GM10266 (cell line): ENCODE measurements at regions not wholly inside any gene's neighbourhood (a gene's known extent, or its start where the extent isn't known, plus 50 kb on each side); places are given as distances from the start of the nearest gene placed in this dataset.

Experiments
- DNase-seq: peaks from one replicate; pipeline ENCODE4 v3.0.0; 2012; ENCODE audit errors: extremely low spot score
- TF ChIP-seq, protein P1 (sequence below): IDR thresholded peaks from 2 replicates; pipeline ENCODE4 v1.5.1; 2012; ENCODE audit warnings: mild to moderate bottlenecking, low read depth; ENCODE audit not compliant: control insufficient read depth, insufficient read depth; ENCODE audit errors: missing control alignments

DNA sequence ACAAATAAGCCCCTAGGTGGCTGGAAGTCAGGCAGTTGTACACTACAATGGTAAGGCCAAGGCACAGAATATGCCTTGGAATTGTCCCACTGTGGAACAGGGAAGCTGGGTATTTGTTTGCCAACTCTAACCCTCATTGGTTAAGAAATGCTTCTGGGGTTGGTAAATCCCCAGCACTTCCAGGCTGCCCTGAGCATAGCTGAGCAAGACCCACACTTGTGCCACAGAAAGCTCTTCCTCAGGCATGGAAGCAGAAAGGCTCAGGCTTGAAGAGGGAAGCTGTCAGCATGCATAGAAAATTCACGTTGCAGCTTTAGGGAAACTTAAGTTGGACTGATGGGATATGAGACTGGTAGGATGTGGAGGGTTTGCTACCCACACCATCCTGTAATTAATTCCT is 86.9 kb upstream of the PLCL2 start:
- no peak for DNase-seq
- TF ChIP-seq, protein P1, sequence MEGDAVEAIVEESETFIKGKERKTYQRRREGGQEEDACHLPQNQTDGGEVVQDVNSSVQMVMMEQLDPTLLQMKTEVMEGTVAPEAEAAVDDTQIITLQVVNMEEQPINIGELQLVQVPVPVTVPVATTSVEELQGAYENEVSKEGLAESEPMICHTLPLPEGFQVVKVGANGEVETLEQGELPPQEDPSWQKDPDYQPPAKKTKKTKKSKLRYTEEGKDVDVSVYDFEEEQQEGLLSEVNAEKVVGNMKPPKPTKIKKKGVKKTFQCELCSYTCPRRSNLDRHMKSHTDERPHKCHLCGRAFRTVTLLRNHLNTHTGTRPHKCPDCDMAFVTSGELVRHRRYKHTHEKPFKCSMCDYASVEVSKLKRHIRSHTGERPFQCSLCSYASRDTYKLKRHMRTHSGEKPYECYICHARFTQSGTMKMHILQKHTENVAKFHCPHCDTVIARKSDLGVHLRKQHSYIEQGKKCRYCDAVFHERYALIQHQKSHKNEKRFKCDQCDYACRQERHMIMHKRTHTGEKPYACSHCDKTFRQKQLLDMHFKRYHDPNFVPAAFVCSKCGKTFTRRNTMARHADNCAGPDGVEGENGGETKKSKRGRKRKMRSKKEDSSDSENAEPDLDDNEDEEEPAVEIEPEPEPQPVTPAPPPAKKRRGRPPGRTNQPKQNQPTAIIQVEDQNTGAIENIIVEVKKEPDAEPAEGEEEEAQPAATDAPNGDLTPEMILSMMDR = no peak

- no peak for DNase-seq
- TF ChIP-seq, protein P1 = no peak
Measured at GRCh38 chr3:16798738-16799137, 86.0 kb upstream of the PLCL2 start.

- no peak for DNase-seq
- TF ChIP-seq, protein P1 = no peak
Measured at GRCh38 chr3:16800361-16800760, 84.4 kb upstream of the PLCL2 start.

DNA sequence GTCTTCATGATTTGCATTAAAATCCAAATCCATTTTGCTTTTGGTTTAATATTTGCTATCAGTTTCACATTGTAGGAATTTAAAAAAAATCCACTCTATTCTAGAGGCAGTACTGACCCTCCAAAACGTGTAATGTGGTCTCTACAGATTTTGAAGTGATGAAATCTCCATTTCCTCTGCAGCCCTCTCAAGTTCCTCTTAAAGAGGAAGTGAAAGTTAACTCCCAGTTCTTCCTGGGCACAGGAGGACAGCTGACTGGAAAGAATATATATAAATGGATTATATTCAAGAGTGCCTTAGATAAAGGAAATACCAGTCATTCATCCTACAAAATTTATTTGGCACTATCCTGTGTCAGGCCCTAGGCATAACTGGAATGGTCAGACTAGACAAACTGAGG is 83.5 kb upstream of the PLCL2 start:
- DNase-seq = no peak
- TF ChIP-seq, protein P1 = no peak

GRCh38 chr3:16801698-16802097 is 83.1 kb upstream of the PLCL2 start:
- no peak for DNase-seq

DNA sequence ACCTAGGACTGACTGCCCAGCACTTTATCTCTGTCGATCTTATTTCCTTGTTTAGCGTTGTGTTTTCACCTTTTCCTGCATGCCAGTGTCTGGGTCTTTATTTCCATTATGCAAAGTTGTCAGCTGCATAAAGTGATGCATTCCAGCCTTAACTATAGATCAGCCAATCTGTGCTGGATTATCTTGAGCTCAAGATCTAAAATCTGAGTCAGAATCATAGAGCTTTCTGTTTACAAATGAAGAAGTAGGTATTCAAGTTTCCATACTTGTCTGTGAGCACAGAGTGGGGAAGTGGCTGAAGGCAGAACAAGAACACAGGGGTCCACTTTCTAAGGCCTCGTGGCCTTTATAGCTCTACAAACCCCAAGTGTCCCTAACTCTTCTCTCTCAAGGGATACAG is 82.4 kb upstream of the PLCL2 start:
- TF ChIP-seq, protein P1 = no peak
- DNase-seq = peak; percentile 23

More at GRCh38 chr3:16801698-16802097, 83.1 kb upstream of the PLCL2 start:
- TF ChIP-seq, protein P1 = no peak

GRCh38 chr3:16803019-16803418 is 81.7 kb upstream of the PLCL2 start:
- no peak for DNase-seq
- TF ChIP-seq, protein P1 = no peak
